GM12872 (cell line): ENCODE measurements at regions not wholly inside any gene's neighbourhood (a gene's known extent, or its start where the extent isn't known, plus 50 kb on each side); places are given as distances from the start of the nearest gene placed in this dataset.

Experiments
- TF ChIP-seq, protein P1 (sequence below): IDR thresholded peaks from 3 replicates; pipeline ENCODE4 v1.5.1; 2011; ENCODE audit warnings: low read depth, mild to moderate bottlenecking, low read length, moderate library complexity; ENCODE audit not compliant: insufficient read depth

GRCh38 chr5:124996764-124997077, 250.3 kb upstream of the ZNF608 start:
- TF ChIP-seq, protein P1, sequence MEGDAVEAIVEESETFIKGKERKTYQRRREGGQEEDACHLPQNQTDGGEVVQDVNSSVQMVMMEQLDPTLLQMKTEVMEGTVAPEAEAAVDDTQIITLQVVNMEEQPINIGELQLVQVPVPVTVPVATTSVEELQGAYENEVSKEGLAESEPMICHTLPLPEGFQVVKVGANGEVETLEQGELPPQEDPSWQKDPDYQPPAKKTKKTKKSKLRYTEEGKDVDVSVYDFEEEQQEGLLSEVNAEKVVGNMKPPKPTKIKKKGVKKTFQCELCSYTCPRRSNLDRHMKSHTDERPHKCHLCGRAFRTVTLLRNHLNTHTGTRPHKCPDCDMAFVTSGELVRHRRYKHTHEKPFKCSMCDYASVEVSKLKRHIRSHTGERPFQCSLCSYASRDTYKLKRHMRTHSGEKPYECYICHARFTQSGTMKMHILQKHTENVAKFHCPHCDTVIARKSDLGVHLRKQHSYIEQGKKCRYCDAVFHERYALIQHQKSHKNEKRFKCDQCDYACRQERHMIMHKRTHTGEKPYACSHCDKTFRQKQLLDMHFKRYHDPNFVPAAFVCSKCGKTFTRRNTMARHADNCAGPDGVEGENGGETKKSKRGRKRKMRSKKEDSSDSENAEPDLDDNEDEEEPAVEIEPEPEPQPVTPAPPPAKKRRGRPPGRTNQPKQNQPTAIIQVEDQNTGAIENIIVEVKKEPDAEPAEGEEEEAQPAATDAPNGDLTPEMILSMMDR: no peak

- TF ChIP-seq, protein P1: no peak
Observed at GRCh38 chr5:124997186-124997893, 250.9 kb upstream of the ZNF608 start.

GRCh38 chr5:124998520-124998919, 252.1 kb upstream of the ZNF608 start:
- TF ChIP-seq, protein P1: no peak

GRCh38 chr5:125002727-125003598, 256.5 kb upstream of the ZNF608 start:
- TF ChIP-seq, protein P1: no peak

DNA sequence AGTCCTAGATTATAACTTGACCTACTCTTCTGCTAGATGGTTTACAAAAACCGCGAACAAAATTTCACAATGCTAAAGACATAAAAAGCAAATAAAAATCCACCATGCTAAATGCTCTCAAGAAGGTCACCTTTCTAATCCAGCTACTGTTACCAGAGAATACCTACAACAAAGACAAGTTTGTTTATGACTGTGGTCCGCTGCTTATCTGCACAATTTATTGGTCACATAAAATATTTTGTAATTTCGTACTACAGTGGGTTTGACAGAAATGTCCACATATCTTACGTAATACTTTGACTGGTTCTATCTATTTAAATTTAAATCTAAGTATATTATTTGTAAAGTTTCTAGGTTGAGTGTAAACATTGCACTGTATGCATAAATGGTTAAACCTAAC, 257.6 kb upstream of the ZNF608 start:
- TF ChIP-seq, protein P1: no peak

DNA sequence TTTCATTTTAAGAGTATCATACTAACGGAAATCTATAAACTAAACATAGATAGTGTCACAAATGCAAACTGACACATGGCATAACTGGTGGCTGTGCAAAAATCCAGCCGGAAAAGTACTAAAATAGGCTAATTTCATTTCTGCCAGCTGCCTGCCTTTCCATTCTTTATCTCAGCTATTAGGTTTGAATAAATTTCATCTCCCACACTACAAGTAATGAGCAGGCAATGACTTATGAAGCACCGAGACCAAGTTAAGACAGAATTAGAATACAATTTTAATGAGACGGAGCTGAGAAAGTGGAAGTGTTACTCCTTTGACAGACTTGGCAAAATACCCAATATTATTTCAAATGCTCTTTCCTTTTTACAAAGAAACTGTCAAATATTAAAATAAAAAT, 258.8 kb upstream of the ZNF608 start:
- TF ChIP-seq, protein P1: no peak

GRCh38 chr5:125006011-125006685, 259.7 kb upstream of the ZNF608 start:
- TF ChIP-seq, protein P1: no peak
